Peyer's patch (tissue), 4 donors: ENCODE measurements at regions not wholly inside any gene's neighbourhood (a gene's known extent, or its start where the extent isn't known, plus 50 kb on each side); places are given as distances from the start of the nearest gene placed in this dataset.
"Not testable (repeated sequence)": the region's sequence is repeated elsewhere in the genome, so short reads cannot be mapped to it uniquely, and the experiment has no call there.

Source experiments
- DNase-seq, 3 donors: peaks; one replicate each; pipeline ENCODE4 v3.0.0-alpha.2; 2017 to 2019
- H3K27ac ChIP-seq, 4 donors: fragments of 200-600 bp; sonication (generic); one replicate each; pipeline ENCODE4 v1.5.1; 2016 to 2019
- H3K27me3 ChIP-seq, 2 donors: fragments of 200-600 bp; sonication (generic); one replicate each; pipeline ENCODE4 v1.5.1; 2019
- H3K36me3 ChIP-seq, 3 donors: fragments of 200-600 bp; sonication (generic); one replicate each; pipeline ENCODE4 v1.5.1; 2016 to 2019
- H3K4me1 ChIP-seq, 4 donors: fragments of 200-600 bp; sonication (generic); one replicate each; pipeline ENCODE4 v1.5.1; 2016 to 2019
- H3K4me3 ChIP-seq, 4 donors: fragments of 200-600 bp; sonication (generic); 1 replicate in 3 of 4; 2 replicates in 1 of 4; pipeline ENCODE4 v1.5.1; 2016 to 2019; ENCODE audit warnings: mild to moderate bottlenecking in 1 of 4
- H3K9me3 ChIP-seq, 4 donors: fragments of 200-600 bp; sonication (generic); one replicate each; pipeline ENCODE4 v1.5.1; 2016 to 2019; ENCODE audit warnings: mild to moderate bottlenecking in 1 of 4
- CTCF ChIP-seq, 6 experiments: fragments of 450-650 bp in 4 of 6; fragments of 200-600 bp in 2 of 6; sonication (generic) in 1 of 6; IDR thresholded peaks; one replicate each; pipeline ENCODE4 v1.5.1; 2017 to 2019; ENCODE audit warnings: antibody characterized with exemption in 6 of 6, mild to moderate bottlenecking in 3 of 6, moderate library complexity in 1 of 6
- POLR2A ChIP-seq, 2 donors: fragments of 450-650 bp; IDR thresholded peaks; one replicate each; pipeline ENCODE4 v1.5.1; 2017; ENCODE audit warnings: antibody characterized with exemption in 2 of 2, mild to moderate bottlenecking in 2 of 2, moderate library complexity in 2 of 2

- TF ChIP-seq CTCF (IDR thresholded peaks at IDR 0.05) (no peak), POLR2A (IDR thresholded peaks at IDR 0.05) (no peak)
- no peak overlapping the region for H3K27ac ChIP-seq
- H3K4me3 ChIP-seq = no peak overlapping the region
These were observed 318.5 kb downstream of the C6orf118 start for GRCh38 chr6:164990901-164991300.

GRCh38 chr6:164982389-164982788, 327.0 kb downstream of the C6orf118 start:
- Histone ChIP-seq H3K9me3 (no peaks in the 10 kb centered on the region), H3K27ac (no peak overlapping the region), H3K36me3 (no peaks in the 10 kb centered on the region), H3K27me3 (no peaks in the 10 kb centered on the region), H3K4me3 (no peak overlapping the region), H3K4me1 (no peaks in the 10 kb centered on the region)
- TF ChIP-seq POLR2A (IDR thresholded peaks at IDR 0.05) = no peak
- no peak for TF ChIP-seq CTCF (IDR thresholded peaks at IDR 0.05)
- DNase-seq = no peak

More at GRCh38 chr6:164990901-164991300, 318.5 kb downstream of the C6orf118 start:
- H3K9me3 ChIP-seq = no peaks in the 10 kb centered on the region
- no peaks in the 10 kb centered on the region for H3K4me1 ChIP-seq
- H3K27me3 ChIP-seq = no peaks in the 10 kb centered on the region
- no peak for DNase-seq
- no peaks in the 10 kb centered on the region for H3K36me3 ChIP-seq

DNA sequence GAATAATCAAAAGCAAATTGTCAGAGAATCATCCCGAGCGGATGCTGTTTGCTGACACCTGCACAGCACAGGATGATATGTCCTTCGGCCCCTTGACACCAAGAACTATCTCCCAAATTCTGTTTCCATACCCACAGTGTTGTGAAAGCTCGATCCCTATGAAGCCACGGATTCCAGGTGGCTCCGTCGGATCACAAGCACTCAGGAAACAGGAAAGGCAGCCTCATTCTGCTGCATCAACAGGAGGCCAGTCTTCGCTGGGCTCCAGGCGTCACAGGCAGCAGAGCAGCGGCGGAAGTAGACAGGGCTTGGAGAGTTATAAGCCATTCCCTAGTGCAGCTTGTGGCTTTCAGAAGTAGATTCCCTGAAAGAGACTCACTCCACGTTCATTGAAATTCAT, 342.3 kb downstream of the C6orf118 start:
- Histone ChIP-seq H3K36me3 (no peaks in the 10 kb centered on the region), H3K4me3 (no peak overlapping the region), H3K27me3 (no peaks in the 10 kb centered on the region), H3K9me3 (peaks cover 0 to 7% (median 0%) of the 10 kb centered on the region in 4 donors), H3K4me1 (no peaks in the 10 kb centered on the region), H3K27ac (no peak overlapping the region)
- TF ChIP-seq POLR2A (IDR thresholded peaks at IDR 0.05) (no peak), CTCF (IDR thresholded peaks at IDR 0.05) (no peak)
- DNase-seq = no peak

- H3K4me3 ChIP-seq = no peak overlapping the region
- DNase-seq = no peak
- no peak overlapping the region for H3K27ac ChIP-seq
- no peaks in the 10 kb centered on the region for H3K27me3 ChIP-seq
- H3K36me3 ChIP-seq = no peaks in the 10 kb centered on the region
- H3K9me3 ChIP-seq = peaks cover 0 to 8% (median 0%) of the 10 kb centered on the region in 4 donors
- H3K4me1 ChIP-seq = no peaks in the 10 kb centered on the region
- TF ChIP-seq POLR2A (IDR thresholded peaks at IDR 0.05) = no peak
- no peak for TF ChIP-seq CTCF (IDR thresholded peaks at IDR 0.05)
These were observed 346.6 kb downstream of the C6orf118 start for GRCh38 chr6:164962805-164963204.

GRCh38 chr6:164947164-164947563, 362.2 kb downstream of the C6orf118 start:
- TF ChIP-seq POLR2A (IDR thresholded peaks at IDR 0.05) = no peak
- TF ChIP-seq CTCF (IDR thresholded peaks at IDR 0.05) = no peak
- H3K36me3 ChIP-seq = no peaks in the 10 kb centered on the region
- H3K9me3 ChIP-seq = no peaks in the 10 kb centered on the region
- no peak overlapping the region for H3K27ac ChIP-seq
- no peaks in the 10 kb centered on the region for H3K4me1 ChIP-seq
- no peak for DNase-seq
- H3K4me3 ChIP-seq = no peak overlapping the region
- H3K27me3 ChIP-seq = no peaks in the 10 kb centered on the region

DNA sequence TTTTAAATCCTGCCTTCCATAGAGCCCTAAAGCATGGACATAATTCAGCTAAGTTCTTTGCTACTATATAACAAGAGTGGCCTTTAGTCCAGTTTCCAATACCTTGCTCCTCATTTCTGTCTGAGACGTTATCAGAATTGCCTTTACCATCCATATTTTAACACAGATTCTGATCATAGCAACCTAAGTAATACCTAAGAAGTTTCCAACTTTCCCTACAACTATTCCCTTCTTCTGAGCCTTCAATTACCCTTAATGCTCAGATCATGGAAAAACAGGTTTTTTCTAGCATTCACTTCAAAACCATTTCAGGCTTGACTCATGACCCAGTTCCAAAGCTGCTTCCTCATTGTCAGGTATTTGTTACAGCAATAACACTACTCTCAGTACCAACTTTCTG, 367.1 kb downstream of the C6orf118 start:
- no peaks in the 10 kb centered on the region for H3K27me3 ChIP-seq
- no peaks in the 10 kb centered on the region for H3K9me3 ChIP-seq

GRCh38 chr6:164933238-164933794, 376.1 kb downstream of the C6orf118 start:
- not testable (repeated sequence) for H3K9me3 ChIP-seq, H3K36me3 ChIP-seq, H3K4me3 ChIP-seq, H3K27ac ChIP-seq, H3K27me3 ChIP-seq, H3K4me1 ChIP-seq, DNase-seq

More for the DNA sequence above, 367.1 kb downstream of the C6orf118 start:
- no peaks in the 10 kb centered on the region for H3K36me3 ChIP-seq
- H3K27ac ChIP-seq = no peak overlapping the region
- no peaks in the 10 kb centered on the region for H3K4me1 ChIP-seq
- no peak overlapping the region for H3K4me3 ChIP-seq
- TF ChIP-seq CTCF (IDR thresholded peaks at IDR 0.05) (no peak), POLR2A (IDR thresholded peaks at IDR 0.05) (no peak)
- no peak for DNase-seq
